Vagina (tissue), 2 donors: ENCODE measurements at regions not wholly inside any gene's neighbourhood (a gene's known extent, or its start where the extent isn't known, plus 50 kb on each side); places are given as distances from the start of the nearest gene placed in this dataset.

Source experiments
- DNase-seq, 2 donors: peaks; one replicate each; pipeline ENCODE4 v3.0.0-alpha.2; 2017; ENCODE audit errors: extremely low spot score in 2 of 2
- H3K27ac ChIP-seq: fragments of 200-600 bp; sonication (generic); one replicate; pipeline ENCODE4 v1.5.1; 2019
- H3K27me3 ChIP-seq: fragments of 200-600 bp; sonication (generic); one replicate; pipeline ENCODE4 v1.5.1; 2019
- H3K36me3 ChIP-seq, 2 donors: fragments of 200-600 bp; sonication (generic); one replicate each; pipeline ENCODE4 v1.5.1; 2017 to 2019
- H3K4me1 ChIP-seq: fragments of 200-600 bp; sonication (generic); one replicate; pipeline ENCODE4 v1.5.1; 2019
- H3K4me3 ChIP-seq, 2 donors: fragments of 200-600 bp; sonication (generic); 1 replicate in 1 of 2; 2 replicates in 1 of 2; pipeline ENCODE4 v1.5.1; 2016 to 2019
- H3K9me3 ChIP-seq: fragments of 200-600 bp; sonication (generic); one replicate; pipeline ENCODE4 v1.5.1; 2019
- CTCF ChIP-seq, 3 experiments: fragments of 450-650 bp in 2 of 3; fragments of 200-600 bp in 1 of 3; sonication (generic) in 1 of 3; IDR thresholded peaks; one replicate each; pipeline ENCODE4 v1.5.1; 2017 to 2019; ENCODE audit warnings: antibody characterized with exemption in 3 of 3, mild to moderate bottlenecking in 2 of 3, moderate library complexity in 2 of 3
- POLR2A ChIP-seq, 2 donors: fragments of 450-650 bp; IDR thresholded peaks; one replicate each; pipeline ENCODE4 v1.6.1; 2017; ENCODE audit warnings: antibody characterized with exemption in 2 of 2, mild to moderate bottlenecking in 2 of 2, moderate library complexity in 2 of 2
- POLR2AphosphoS5 ChIP-seq, 2 donors: sonication (generic); formaldehyde crosslinking; IDR thresholded peaks; one replicate each; pipeline ENCODE4 v1.9.0; 2017; ENCODE audit warnings: antibody characterized with exemption in 2 of 2, mild to moderate bottlenecking in 2 of 2, low read depth in 1 of 2; ENCODE audit not compliant: insufficient read depth in 1 of 2
- intact Hi-C: fragments of 100-400 bp; cut with DNase I; formaldehyde crosslinking; loops from one replicate; pipeline ENCODE4 v1.15.1; 2023

- H3K4me1 ChIP-seq = no peaks in the 10 kb centered on the region
- H3K36me3 ChIP-seq = no peaks in the 10 kb centered on the region
- no peak overlapping the region for H3K4me3 ChIP-seq
- intact Hi-C loops = no loop called here
- H3K27ac ChIP-seq = no peak overlapping the region
- peak; percentile 70 to 72 for DNase-seq
- H3K27me3 ChIP-seq = no peaks in the 10 kb centered on the region
- H3K9me3 ChIP-seq = no peaks in the 10 kb centered on the region
- TF ChIP-seq CTCF (IDR thresholded peaks at IDR 0.05) = no peak
- TF ChIP-seq POLR2A (IDR thresholded peaks at IDR 0.05) = no peak
These were observed 115.5 kb downstream of the TWIST2 start for GRCh38 chr2:238963161-238963970.

DNA sequence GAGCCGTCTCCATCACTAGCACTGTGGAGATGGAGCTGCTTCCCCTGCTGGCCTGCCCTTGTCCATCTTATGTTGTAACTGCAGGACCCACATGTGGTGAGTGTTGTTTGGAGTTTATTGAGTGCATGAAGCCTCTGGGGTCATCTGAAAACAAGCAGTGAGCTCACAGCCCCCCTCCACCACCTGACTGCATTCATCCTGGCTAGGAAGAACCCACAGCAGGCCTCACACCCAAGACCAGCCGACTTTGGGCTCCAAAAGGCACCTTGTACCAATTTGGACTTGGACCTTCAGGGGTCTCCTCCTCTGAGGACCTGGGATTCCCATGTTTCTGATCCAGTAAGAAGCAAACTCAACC, 116.1 kb downstream of the TWIST2 start:
- no peak for DNase-seq
- H3K9me3 ChIP-seq = no peaks in the 10 kb centered on the region
- TF ChIP-seq POLR2AphosphoS5 (IDR thresholded peaks at IDR 0.05; ENCODE audit: insufficient read depth in 1 of 2, low read depth in 1 of 2) (no peak), POLR2A (IDR thresholded peaks at IDR 0.05) (no peak), CTCF (IDR thresholded peaks at IDR 0.05) (no peak)
- intact Hi-C loops = no loop called here
- H3K4me1 ChIP-seq = no peaks in the 10 kb centered on the region
- no peaks in the 10 kb centered on the region for H3K27me3 ChIP-seq
- no peaks in the 10 kb centered on the region for H3K36me3 ChIP-seq
- no peak overlapping the region for H3K27ac ChIP-seq
- H3K4me3 ChIP-seq = no peak overlapping the region

- Histone ChIP-seq H3K36me3 (no peaks in the 10 kb centered on the region), H3K4me1 (no peaks in the 10 kb centered on the region), H3K9me3 (no peaks in the 10 kb centered on the region), H3K4me3 (no peak overlapping the region), H3K27ac (no peak overlapping the region), H3K27me3 (no peaks in the 10 kb centered on the region)
- TF ChIP-seq POLR2A (IDR thresholded peaks at IDR 0.05) (no peak), CTCF (IDR thresholded peaks at IDR 0.05) (no peak), POLR2AphosphoS5 (IDR thresholded peaks at IDR 0.05; ENCODE audit: insufficient read depth in 1 of 2, low read depth in 1 of 2) (no peak)
- intact Hi-C loops = no loop called here
- DNase-seq = peak in 1 of 2 donors; percentile 56
These were observed 116.7 kb downstream of the TWIST2 start for GRCh38 chr2:238964544-238965067.

DNA sequence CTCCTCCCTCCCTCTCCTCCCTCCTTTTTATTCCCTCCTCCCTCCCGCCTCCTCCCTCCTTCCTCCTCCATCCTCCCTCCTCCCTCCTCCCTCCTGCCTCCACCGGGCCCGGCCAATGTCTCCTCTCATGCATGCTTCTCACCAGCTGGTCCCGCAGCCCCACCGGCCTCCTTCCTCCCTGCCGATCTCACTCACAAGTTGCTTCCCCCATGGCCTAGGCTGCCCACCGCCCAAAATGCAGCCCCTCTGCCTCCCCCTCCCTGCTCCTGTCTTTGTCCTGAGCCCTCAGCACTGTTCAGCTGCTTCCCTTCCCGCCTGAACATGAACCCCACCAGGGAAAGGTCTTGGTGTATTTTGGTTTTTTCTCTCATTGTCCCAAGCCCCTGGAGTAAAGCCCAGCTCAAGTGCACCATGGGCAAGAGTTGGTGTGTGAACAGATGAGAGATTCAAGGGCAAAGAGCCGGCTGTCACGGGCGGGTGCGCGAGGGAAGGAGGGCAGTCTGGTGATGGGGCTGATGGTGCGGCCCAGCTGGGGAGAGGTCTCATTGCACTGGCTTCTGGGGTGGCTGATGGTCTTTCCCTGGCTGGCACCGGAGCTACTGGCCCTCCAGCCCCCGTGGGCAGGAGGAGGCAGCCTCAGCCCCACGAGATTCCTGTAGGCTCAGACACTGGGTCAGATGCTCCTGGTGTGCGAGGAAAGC, 117.6 kb downstream of the TWIST2 start:
- no peaks in the 10 kb centered on the region for H3K36me3 ChIP-seq
- peak; percentile 67 to 70 for DNase-seq
- H3K9me3 ChIP-seq = no peaks in the 10 kb centered on the region
- no peaks in the 10 kb centered on the region for H3K27me3 ChIP-seq
- H3K4me3 ChIP-seq = no peak overlapping the region
- TF ChIP-seq CTCF (IDR thresholded peaks at IDR 0.05) (no peak), POLR2A (IDR thresholded peaks at IDR 0.05) (no peak), POLR2AphosphoS5 (IDR thresholded peaks at IDR 0.05; ENCODE audit: insufficient read depth in 1 of 2, low read depth in 1 of 2) (no peak)
- no peak overlapping the region for H3K27ac ChIP-seq
- intact Hi-C loops = no loop called here
- H3K4me1 ChIP-seq = no peaks in the 10 kb centered on the region
